Kidney (tissue), 13 donors: ENCODE measurements at regions not wholly inside any gene's neighbourhood (a gene's known extent, or its start where the extent isn't known, plus 50 kb on each side); places are given as distances from the start of the nearest gene placed in this dataset.

ENCODE experiments used
- DNase-seq, 5 donors: peaks; one replicate each; pipeline ENCODE4 v3.0.0-alpha.2; 2013 to 2020
- FAIRE-seq: peaks from 2 replicates; lab custom pipeline; 2012; peaks lifted over from hg19 to GRCh38; lab: Jason Lieb, UNC
- H3K27ac ChIP-seq, 2 donors: one replicate each; pipeline ENCODE4 v1.7.0; 2013; ENCODE audit warnings: low read depth in 2 of 2, low read length in 2 of 2, inconsistent platforms in 1 of 2
- H3K27me3 ChIP-seq: one replicate; pipeline ENCODE4 v1.7.1; 2013; ENCODE audit warnings: low read length, inconsistent platforms; ENCODE audit not compliant: control insufficient read depth, insufficient read depth
- H3K36me3 ChIP-seq, 3 donors: one replicate each; pipeline versions ENCODE4 v1.7.0 to v1.7.1; 2013; ENCODE audit warnings: low read length in 3 of 3, control low read depth in 1 of 3, inconsistent platforms in 1 of 3; ENCODE audit not compliant: insufficient read depth in 3 of 3, control insufficient read depth in 2 of 3
- H3K4me1 ChIP-seq, 3 donors: one replicate each; pipeline versions ENCODE4 v1.7.0 to v1.7.1; 2013; ENCODE audit warnings: low read length in 3 of 3, inconsistent platforms in 1 of 3, low read depth in 1 of 3; ENCODE audit not compliant: control insufficient read depth in 2 of 3, insufficient read depth in 2 of 3
- H3K4me3 ChIP-seq, 3 donors: one replicate each; pipeline versions ENCODE4 v1.7.0 to v1.8.1; 2013; ENCODE audit warnings: low read length in 3 of 3, control low read depth in 1 of 3, inconsistent platforms in 1 of 3
- H3K9ac ChIP-seq, 3 donors: one replicate each; pipeline versions ENCODE4 v1.7.0 to v1.7.1; 2013; ENCODE audit warnings: low read length in 3 of 3, control low read depth in 1 of 3, inconsistent platforms in 1 of 3
- H3K9me3 ChIP-seq, 3 donors: one replicate each; pipeline versions ENCODE4 v1.7.0 to v1.7.1; 2013; ENCODE audit warnings: low read length in 3 of 3, control low read depth in 1 of 3, inconsistent platforms in 1 of 3; ENCODE audit not compliant: control insufficient read depth in 2 of 3, insufficient read depth in 1 of 3
- intact Hi-C: fragments of 100-400 bp; cut with DNase I; formaldehyde crosslinking; loops from one replicate; pipeline ENCODE4 v1.11.1; 2022
- TF ChIP-seq, protein P1 (sequence below): IDR thresholded peaks from 3 replicates; pipeline ENCODE4 v1.5.1; 2012; ENCODE audit warnings: mild to moderate bottlenecking, moderate library complexity, borderline replicate concordance; ENCODE audit not compliant: insufficient read depth; ENCODE audit errors: extremely low read depth
- donor health status: control.
- donor health status: control.
- donor health status: control.
- donor health status: control.
- donor health status: control.
- donor health status: DM: yes; HTN: yes; CAD: no.
- donor health status: Normal renal cell carcinoma (clear cell type).

- H3K4me3 ChIP-seq, result no peak overlapping the region
- intact Hi-C loops, result no loop called here
- no peaks in the 10 kb centered on the region for H3K27me3 ChIP-seq
- no peak for DNase-seq
- FAIRE-seq, result no peak
- TF ChIP-seq, protein P1, sequence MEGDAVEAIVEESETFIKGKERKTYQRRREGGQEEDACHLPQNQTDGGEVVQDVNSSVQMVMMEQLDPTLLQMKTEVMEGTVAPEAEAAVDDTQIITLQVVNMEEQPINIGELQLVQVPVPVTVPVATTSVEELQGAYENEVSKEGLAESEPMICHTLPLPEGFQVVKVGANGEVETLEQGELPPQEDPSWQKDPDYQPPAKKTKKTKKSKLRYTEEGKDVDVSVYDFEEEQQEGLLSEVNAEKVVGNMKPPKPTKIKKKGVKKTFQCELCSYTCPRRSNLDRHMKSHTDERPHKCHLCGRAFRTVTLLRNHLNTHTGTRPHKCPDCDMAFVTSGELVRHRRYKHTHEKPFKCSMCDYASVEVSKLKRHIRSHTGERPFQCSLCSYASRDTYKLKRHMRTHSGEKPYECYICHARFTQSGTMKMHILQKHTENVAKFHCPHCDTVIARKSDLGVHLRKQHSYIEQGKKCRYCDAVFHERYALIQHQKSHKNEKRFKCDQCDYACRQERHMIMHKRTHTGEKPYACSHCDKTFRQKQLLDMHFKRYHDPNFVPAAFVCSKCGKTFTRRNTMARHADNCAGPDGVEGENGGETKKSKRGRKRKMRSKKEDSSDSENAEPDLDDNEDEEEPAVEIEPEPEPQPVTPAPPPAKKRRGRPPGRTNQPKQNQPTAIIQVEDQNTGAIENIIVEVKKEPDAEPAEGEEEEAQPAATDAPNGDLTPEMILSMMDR, result no peak
- H3K36me3 ChIP-seq, result no peaks in the 10 kb centered on the region
- H3K9me3 ChIP-seq, result no peaks in the 10 kb centered on the region
- H3K27ac ChIP-seq, result no peak overlapping the region
- H3K4me1 ChIP-seq, result no peaks in the 10 kb centered on the region
- H3K9ac ChIP-seq, result no peak overlapping the region
Measured at GRCh38 chr3:79898907-79899306, 131.1 kb upstream of the ROBO1 start.

GRCh38 chr3:79896086-79896485 lies 128.3 kb upstream of the ROBO1 start:
- no peaks in the 10 kb centered on the region for H3K27me3 ChIP-seq
- FAIRE-seq, result no peak
- intact Hi-C loops, result no loop called here
- no peak for DNase-seq
- H3K4me1 ChIP-seq, result no peaks in the 10 kb centered on the region
- H3K36me3 ChIP-seq, result no peaks in the 10 kb centered on the region
- H3K4me3 ChIP-seq, result no peak overlapping the region
- H3K9me3 ChIP-seq, result no peaks in the 10 kb centered on the region
- TF ChIP-seq, protein P1, result no peak
- no peak overlapping the region for H3K9ac ChIP-seq
- H3K27ac ChIP-seq, result no peak overlapping the region

DNA sequence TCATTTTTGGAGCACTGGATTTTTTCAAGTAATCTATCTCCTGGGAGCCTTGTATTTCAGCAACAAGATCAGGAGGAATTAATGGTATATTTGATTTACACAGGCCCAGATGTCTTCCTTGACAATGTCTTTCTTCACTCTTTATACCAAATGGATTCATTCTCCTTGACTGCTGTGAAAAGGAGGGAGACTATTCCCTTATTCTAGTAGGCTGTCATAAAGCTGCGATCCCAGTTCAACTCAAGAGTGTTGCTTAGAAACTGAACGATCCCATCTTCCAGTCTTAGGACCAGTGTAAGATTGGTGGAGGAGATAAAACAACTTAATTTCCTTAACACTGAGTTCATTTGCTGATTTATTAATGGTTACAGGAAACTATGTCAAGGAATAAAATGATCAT lies 119.4 kb upstream of the ROBO1 start:
- Histone ChIP-seq H3K9me3 (no peaks in the 10 kb centered on the region), H3K4me3 (no peak overlapping the region), H3K4me1 (no peaks in the 10 kb centered on the region), H3K36me3 (no peaks in the 10 kb centered on the region), H3K27ac (no peak overlapping the region), H3K9ac (no peak overlapping the region), H3K27me3 (no peaks in the 10 kb centered on the region)
- intact Hi-C loops, result no loop called here
- FAIRE-seq (no peak), DNase-seq (no peak)
- TF ChIP-seq, protein P1, result no peak

DNA sequence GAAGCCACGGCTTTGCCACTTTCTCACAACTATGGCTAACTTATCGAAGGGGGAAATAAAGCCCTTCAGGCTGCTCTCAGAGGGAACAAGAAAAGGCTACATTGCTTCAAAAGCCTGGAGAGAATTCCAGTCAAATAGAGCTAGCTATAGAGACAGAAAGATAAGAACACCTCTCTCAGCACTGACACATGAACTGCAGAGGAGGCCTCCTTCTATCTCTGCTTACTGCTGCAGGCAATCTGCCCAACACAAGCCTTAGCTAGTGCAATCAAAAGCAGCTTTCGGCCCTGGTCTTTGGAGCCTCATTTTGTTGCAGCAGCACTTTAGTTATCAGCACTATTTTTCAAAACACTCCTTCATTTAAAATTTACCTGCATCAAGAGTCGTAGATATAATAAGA lies 118.4 kb upstream of the ROBO1 start:
- H3K4me1 ChIP-seq, result no peaks in the 10 kb centered on the region
- no peak overlapping the region for H3K4me3 ChIP-seq
- H3K27ac ChIP-seq, result no peak overlapping the region
- DNase-seq (no peak), FAIRE-seq (no peak)
- TF ChIP-seq, protein P1, result no peak
- H3K27me3 ChIP-seq, result no peaks in the 10 kb centered on the region
- H3K36me3 ChIP-seq, result no peaks in the 10 kb centered on the region
- intact Hi-C loops, result no loop called here
- no peaks in the 10 kb centered on the region for H3K9me3 ChIP-seq
- H3K9ac ChIP-seq, result no peak overlapping the region
